Mucosa of stomach (tissue), 1 donor: ENCODE measurements at regions not wholly inside any gene's neighbourhood (a gene's known extent, or its start where the extent isn't known, plus 50 kb on each side); places are given as distances from the start of the nearest gene placed in this dataset.

Source experiments
- H3K27me3 ChIP-seq: one replicate; pipeline ENCODE4 v1.7.0; 2013; ENCODE audit warnings: mild to moderate bottlenecking, low read length; ENCODE audit not compliant: control insufficient read depth, insufficient read depth
- H3K36me3 ChIP-seq: one replicate; pipeline ENCODE4 v1.7.0; 2013; ENCODE audit warnings: low read length; ENCODE audit not compliant: control insufficient read depth, insufficient read depth
- H3K4me1 ChIP-seq: one replicate; pipeline ENCODE4 v1.7.0; 2013; ENCODE audit warnings: mild to moderate bottlenecking, low read length; ENCODE audit not compliant: control insufficient read depth, insufficient read depth
- H3K4me3 ChIP-seq: one replicate; pipeline ENCODE4 v1.7.0; 2013; ENCODE audit warnings: low read length
- H3K9ac ChIP-seq: one replicate; pipeline ENCODE4 v1.7.0; 2013; ENCODE audit warnings: mild to moderate bottlenecking, low read length, moderate library complexity
- H3K9me3 ChIP-seq: one replicate; pipeline ENCODE4 v1.7.0; 2013; ENCODE audit warnings: mild to moderate bottlenecking, low read length, moderate library complexity; ENCODE audit not compliant: control insufficient read depth
- donor health status: Pancreatic carcinoma.

GRCh38 chr4:181468451-181468850 is 774.8 kb upstream of the TENM3 start:
- Histone ChIP-seq H3K9me3 (no peaks in the 10 kb centered on the region), H3K36me3 (no peaks in the 10 kb centered on the region), H3K27me3 (no peaks in the 10 kb centered on the region), H3K4me3 (no peak overlapping the region), H3K9ac (no peak overlapping the region), H3K4me1 (no peaks in the 10 kb centered on the region)

- Histone ChIP-seq H3K9ac (no peak overlapping the region), H3K4me1 (no peaks in the 10 kb centered on the region), H3K4me3 (no peak overlapping the region), H3K27me3 (no peaks in the 10 kb centered on the region), H3K36me3 (no peaks in the 10 kb centered on the region), H3K9me3 (no peaks in the 10 kb centered on the region)
Observed at GRCh38 chr4:181470306-181470705, 772.9 kb upstream of the TENM3 start.

- Histone ChIP-seq H3K4me1 (no peaks in the 10 kb centered on the region), H3K27me3 (no peaks in the 10 kb centered on the region), H3K9ac (no peak overlapping the region), H3K4me3 (no peak overlapping the region), H3K9me3 (no peaks in the 10 kb centered on the region), H3K36me3 (no peaks in the 10 kb centered on the region)
Observed at GRCh38 chr4:181475359-181475758, 767.8 kb upstream of the TENM3 start.

- Histone ChIP-seq H3K36me3 (no peaks in the 10 kb centered on the region), H3K4me1 (no peaks in the 10 kb centered on the region), H3K4me3 (no peak overlapping the region), H3K9me3 (no peaks in the 10 kb centered on the region), H3K27me3 (no peaks in the 10 kb centered on the region), H3K9ac (no peak overlapping the region)
Observed at GRCh38 chr4:181475781-181476507, 767.3 kb upstream of the TENM3 start.

- Histone ChIP-seq H3K36me3 (no peaks in the 10 kb centered on the region), H3K9ac (no peak overlapping the region), H3K9me3 (no peaks in the 10 kb centered on the region), H3K4me3 (no peak overlapping the region), H3K4me1 (no peaks in the 10 kb centered on the region), H3K27me3 (no peaks in the 10 kb centered on the region)
Observed at GRCh38 chr4:181476508-181476890, 766.7 kb upstream of the TENM3 start.

GRCh38 chr4:181477591-181477990 is 765.6 kb upstream of the TENM3 start:
- Histone ChIP-seq H3K4me3 (no peak overlapping the region), H3K4me1 (no peaks in the 10 kb centered on the region), H3K27me3 (no peaks in the 10 kb centered on the region), H3K9me3 (no peaks in the 10 kb centered on the region), H3K36me3 (no peaks in the 10 kb centered on the region), H3K9ac (no peak overlapping the region)

GRCh38 chr4:181478656-181479055 is 764.5 kb upstream of the TENM3 start:
- H3K9me3 ChIP-seq, result no peaks in the 10 kb centered on the region
- no peaks in the 10 kb centered on the region for H3K36me3 ChIP-seq
- no peak overlapping the region for H3K4me3 ChIP-seq
- no peaks in the 10 kb centered on the region for H3K4me1 ChIP-seq
- H3K27me3 ChIP-seq, result no peaks in the 10 kb centered on the region
- H3K9ac ChIP-seq, result no peak overlapping the region

GRCh38 chr4:181479141-181479540 is 764.1 kb upstream of the TENM3 start:
- no peaks in the 10 kb centered on the region for H3K9me3 ChIP-seq
- no peak overlapping the region for H3K9ac ChIP-seq
- no peaks in the 10 kb centered on the region for H3K27me3 ChIP-seq
- H3K4me3 ChIP-seq, result no peak overlapping the region
- H3K4me1 ChIP-seq, result no peaks in the 10 kb centered on the region
- H3K36me3 ChIP-seq, result no peaks in the 10 kb centered on the region

- H3K4me1 ChIP-seq, result no peaks in the 10 kb centered on the region
- H3K36me3 ChIP-seq, result no peaks in the 10 kb centered on the region
- H3K4me3 ChIP-seq, result no peak overlapping the region
- no peak overlapping the region for H3K9ac ChIP-seq
- H3K9me3 ChIP-seq, result no peaks in the 10 kb centered on the region
- no peaks in the 10 kb centered on the region for H3K27me3 ChIP-seq
Observed at GRCh38 chr4:181484396-181484795, 758.8 kb upstream of the TENM3 start.

- H3K9ac ChIP-seq, result no peak overlapping the region
- H3K36me3 ChIP-seq, result no peaks in the 10 kb centered on the region
- no peaks in the 10 kb centered on the region for H3K27me3 ChIP-seq
- no peak overlapping the region for H3K4me3 ChIP-seq
- H3K9me3 ChIP-seq, result no peaks in the 10 kb centered on the region
- H3K4me1 ChIP-seq, result no peaks in the 10 kb centered on the region
Observed at GRCh38 chr4:181488926-181489325, 754.3 kb upstream of the TENM3 start.

GRCh38 chr4:181498148-181498547 is 745.1 kb upstream of the TENM3 start:
- H3K4me3 ChIP-seq, result no peak overlapping the region
- no peaks in the 10 kb centered on the region for H3K36me3 ChIP-seq
- no peaks in the 10 kb centered on the region for H3K27me3 ChIP-seq
- H3K4me1 ChIP-seq, result no peaks in the 10 kb centered on the region
- no peaks in the 10 kb centered on the region for H3K9me3 ChIP-seq
- no peak overlapping the region for H3K9ac ChIP-seq

GRCh38 chr4:181502611-181503010 is 740.6 kb upstream of the TENM3 start:
- no peaks in the 10 kb centered on the region for H3K4me1 ChIP-seq
- no peak overlapping the region for H3K4me3 ChIP-seq
- no peak overlapping the region for H3K9ac ChIP-seq
- no peaks in the 10 kb centered on the region for H3K9me3 ChIP-seq
- H3K27me3 ChIP-seq, result no peaks in the 10 kb centered on the region
- H3K36me3 ChIP-seq, result no peaks in the 10 kb centered on the region
